Keratinocyte (primary cell): ENCODE measurements at regions not wholly inside any gene's neighbourhood (a gene's known extent, or its start where the extent isn't known, plus 50 kb on each side); places are given as distances from the start of the nearest gene placed in this dataset.

ENCODE experiments used
- DNase-seq: peaks from one replicate; pipeline ENCODE4 v3.0.0-alpha.2; 2011; ENCODE audit warnings: low read depth, missing footprints, low spot score
- FAIRE-seq: peaks from 2 replicates; lab custom pipeline; 2011; peaks lifted over from hg19 to GRCh38; lab: Jason Lieb, UNC
- H2AFZ ChIP-seq: 2 replicates; pipeline ENCODE4 v1.6.0; 2012; ENCODE audit warnings: low read length, control low read depth, inconsistent platforms; ENCODE audit not compliant: control insufficient read depth
- H3K27ac ChIP-seq: 2 replicates; pipeline ENCODE4 v1.5.1; 2011; ENCODE audit warnings: low read length; ENCODE audit not compliant: control insufficient read depth, insufficient read depth
- H3K27me3 ChIP-seq: 3 replicates; pipeline ENCODE4 v1.6.0; 2011; ENCODE audit warnings: low read length; ENCODE audit not compliant: control insufficient read depth, insufficient read depth; ENCODE audit errors: extremely low read depth
- H3K36me3 ChIP-seq, 2 experiments: 2 replicates in 1 of 2; 3 replicates in 1 of 2; pipeline ENCODE4 v1.5.1; 2011; ENCODE audit warnings: low read length in 2 of 2, mild to moderate bottlenecking in 1 of 2; ENCODE audit not compliant: control insufficient read depth in 2 of 2, insufficient read depth in 2 of 2; ENCODE audit errors: extremely low read depth in 1 of 2
- H3K4me1 ChIP-seq: 3 replicates; pipeline ENCODE4 v1.5.1; 2011; ENCODE audit warnings: low read length; ENCODE audit not compliant: control insufficient read depth, insufficient read depth; ENCODE audit errors: extremely low read depth
- H3K4me2 ChIP-seq: 3 replicates; pipeline ENCODE4 v1.6.0; 2011; ENCODE audit warnings: low read depth, low read length; ENCODE audit not compliant: control insufficient read depth, insufficient read depth; ENCODE audit errors: extremely low read depth
- H3K4me3 ChIP-seq, 3 experiments: fragments of 200-600 bp in 1 of 3; sonication (generic) in 1 of 3; 2 replicates in 2 of 3; 3 replicates in 1 of 3; pipeline ENCODE4 v1.5.1; 2011 to 2016; ENCODE audit warnings: low read length in 3 of 3, mild to moderate bottlenecking in 3 of 3, control low read depth in 2 of 3, inconsistent platforms in 1 of 3, low read depth in 1 of 3, mixed read lengths in 1 of 3, mixed run types in 1 of 3, moderate library complexity in 1 of 3; ENCODE audit not compliant: control insufficient read depth in 2 of 3, insufficient read depth in 2 of 3; ENCODE audit errors: extremely low read depth in 1 of 3
- H3K79me2 ChIP-seq: 2 replicates; pipeline ENCODE4 v1.6.0; 2012; ENCODE audit warnings: low read length; ENCODE audit not compliant: control insufficient read depth, insufficient read depth
- H3K9ac ChIP-seq: 3 replicates; pipeline ENCODE4 v1.6.0; 2011; ENCODE audit warnings: low read length; ENCODE audit not compliant: control insufficient read depth, insufficient read depth; ENCODE audit errors: extremely low read depth
- H3K9me1 ChIP-seq: 3 replicates; pipeline ENCODE4 v1.6.0; 2011; ENCODE audit warnings: low read length; ENCODE audit not compliant: control insufficient read depth, insufficient read depth; ENCODE audit errors: extremely low read depth
- H3K9me3 ChIP-seq: 2 replicates; pipeline ENCODE4 v1.5.1; 2012; ENCODE audit warnings: low read depth, low read length; ENCODE audit not compliant: control insufficient read depth
- H4K20me1 ChIP-seq: 3 replicates; pipeline ENCODE4 v1.6.0; 2011; ENCODE audit warnings: low read length; ENCODE audit not compliant: control insufficient read depth, insufficient read depth; ENCODE audit errors: extremely low read depth
- EZH2 ChIP-seq: IDR thresholded peaks from one replicate; pipeline ENCODE4 v1.6.1; 2012; ENCODE audit warnings: inconsistent platforms, mild to moderate bottlenecking, low read length, moderate library complexity
- dilution Hi-C: fragments of 300-500 bp; cut with MboI; formaldehyde crosslinking; loops from one replicate; pipeline ENCODE4 v1.7.0; 2020; ENCODE audit warnings: low sequenced_read_pairs; ENCODE audit not compliant: extremely low pct_ligation_motif_present
- TF ChIP-seq, protein P1 (sequence below), 3 experiments: IDR thresholded peaks in 1 of 3; conservative IDR thresholded peaks in 1 of 3; optimal IDR thresholded peaks in 1 of 3; 2 replicates in 2 of 3; 3 replicates in 1 of 3; pipeline versions ENCODE3 to v1.5.1; 2011; ENCODE audit warnings: low read length in 3 of 3, mild to moderate bottlenecking in 3 of 3, moderate library complexity in 2 of 3, control low read depth in 1 of 3, inconsistent platforms in 1 of 3; ENCODE audit not compliant: insufficient read depth in 2 of 3; ENCODE audit errors: extremely low read depth in 1 of 3

DNA sequence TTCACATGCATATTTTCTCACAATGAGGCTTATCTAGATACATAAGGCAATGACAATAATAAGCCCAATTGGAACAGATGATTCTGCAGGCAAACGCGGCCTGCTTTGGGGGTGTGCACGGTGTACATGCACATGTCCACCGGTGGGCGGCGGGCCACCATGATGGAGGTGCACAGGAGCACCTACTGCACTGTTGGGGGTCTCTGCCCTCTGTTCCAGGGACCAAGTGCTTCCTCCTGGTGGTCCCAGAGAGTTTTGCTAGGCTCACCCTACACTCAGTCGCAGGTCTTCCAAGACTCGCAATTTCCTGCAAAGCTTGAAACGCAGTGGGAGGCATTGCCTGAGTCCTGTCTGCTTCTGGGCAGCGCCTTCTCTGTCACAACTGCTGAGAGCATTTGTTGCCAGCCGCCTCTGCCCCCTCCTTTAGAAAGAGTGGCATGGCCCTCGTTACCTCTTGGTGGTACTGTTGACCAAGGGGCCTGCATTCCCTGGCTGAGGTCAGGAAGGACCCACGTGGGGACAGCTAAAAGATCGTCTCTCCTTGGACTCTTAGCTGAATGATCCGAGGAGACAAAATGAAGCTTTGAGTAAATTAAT, 135.3 kb downstream of the ERMARD start:
- dilution Hi-C loops = no loop called here

DNA sequence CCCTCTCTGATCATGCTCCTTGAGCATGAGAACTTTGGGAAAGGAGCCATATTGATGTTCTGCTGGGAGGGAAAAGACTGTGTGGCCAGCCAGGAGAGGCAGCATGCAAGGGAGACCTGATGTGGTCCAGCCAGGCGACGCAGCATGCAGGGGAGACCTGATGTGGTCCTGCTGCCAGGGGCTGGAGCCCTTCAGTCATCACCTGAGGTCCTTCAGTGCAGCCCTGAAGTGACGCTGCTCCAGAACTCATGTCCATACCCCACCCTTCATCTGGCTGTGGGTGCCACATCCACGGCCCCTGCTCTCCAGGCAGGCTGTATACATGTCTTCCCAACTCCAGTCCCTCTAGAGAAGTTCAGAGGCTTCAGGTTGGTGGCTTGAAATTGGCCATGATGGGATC, 134.4 kb downstream of the ERMARD start:
- Histone ChIP-seq H3K4me2 (no peak overlapping the region), H3K4me1 (peaks cover 11% of the 10 kb centered on the region), H3K79me2 (no peaks in the 10 kb centered on the region), H3K27ac (no peak overlapping the region), H3K9me3 (no peaks in the 10 kb centered on the region), H3K27me3 (peaks cover 25% of the 10 kb centered on the region), H3K9ac (no peak overlapping the region), H3K36me3 (no peaks in the 10 kb centered on the region), H3K4me3 (no peak overlapping the region), H2AFZ (no peak overlapping the region), H4K20me1 (no peaks in the 10 kb centered on the region), H3K9me1 (no peaks in the 10 kb centered on the region)
- TF ChIP-seq, protein P1, sequence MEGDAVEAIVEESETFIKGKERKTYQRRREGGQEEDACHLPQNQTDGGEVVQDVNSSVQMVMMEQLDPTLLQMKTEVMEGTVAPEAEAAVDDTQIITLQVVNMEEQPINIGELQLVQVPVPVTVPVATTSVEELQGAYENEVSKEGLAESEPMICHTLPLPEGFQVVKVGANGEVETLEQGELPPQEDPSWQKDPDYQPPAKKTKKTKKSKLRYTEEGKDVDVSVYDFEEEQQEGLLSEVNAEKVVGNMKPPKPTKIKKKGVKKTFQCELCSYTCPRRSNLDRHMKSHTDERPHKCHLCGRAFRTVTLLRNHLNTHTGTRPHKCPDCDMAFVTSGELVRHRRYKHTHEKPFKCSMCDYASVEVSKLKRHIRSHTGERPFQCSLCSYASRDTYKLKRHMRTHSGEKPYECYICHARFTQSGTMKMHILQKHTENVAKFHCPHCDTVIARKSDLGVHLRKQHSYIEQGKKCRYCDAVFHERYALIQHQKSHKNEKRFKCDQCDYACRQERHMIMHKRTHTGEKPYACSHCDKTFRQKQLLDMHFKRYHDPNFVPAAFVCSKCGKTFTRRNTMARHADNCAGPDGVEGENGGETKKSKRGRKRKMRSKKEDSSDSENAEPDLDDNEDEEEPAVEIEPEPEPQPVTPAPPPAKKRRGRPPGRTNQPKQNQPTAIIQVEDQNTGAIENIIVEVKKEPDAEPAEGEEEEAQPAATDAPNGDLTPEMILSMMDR (optimal IDR thresholded peaks at IDR 0.05 in 1 of 3, IDR thresholded peaks at IDR 0.05 in 1 of 3, conservative IDR thresholded peaks at IDR 0.05 in 1 of 3; ENCODE audit: extremely low read depth in 1 of 3, insufficient read depth in 2 of 3, low read length in 3 of 3) = no peak
- no peak for TF ChIP-seq EZH2
- FAIRE-seq = no peak
- dilution Hi-C loops = no loop called here
- DNase-seq = no peak

More for the DNA sequence above, 135.3 kb downstream of the ERMARD start:
- H3K27ac ChIP-seq = no peak overlapping the region
- H3K4me3 ChIP-seq = no peak overlapping the region
- H2AFZ ChIP-seq = no peak overlapping the region
- no peaks in the 10 kb centered on the region for H3K79me2 ChIP-seq
- no peaks in the 10 kb centered on the region for H3K36me3 ChIP-seq
- H3K27me3 ChIP-seq = peaks cover 24% of the 10 kb centered on the region
- DNase-seq = no peak
- TF ChIP-seq EZH2 = no peak
- TF ChIP-seq, protein P1 (optimal IDR thresholded peaks at IDR 0.05 in 1 of 3, IDR thresholded peaks at IDR 0.05 in 1 of 3, conservative IDR thresholded peaks at IDR 0.05 in 1 of 3; ENCODE audit: extremely low read depth in 1 of 3, insufficient read depth in 2 of 3, low read length in 3 of 3) = no peak
- peak overlapping the region; percentile 72 for H3K4me2 ChIP-seq
- H3K4me1 ChIP-seq = peaks cover 11% of the 10 kb centered on the region
- FAIRE-seq = no peak
- H3K9me3 ChIP-seq = peaks cover 3% of the 10 kb centered on the region
- H3K9me1 ChIP-seq = no peaks in the 10 kb centered on the region
- no peak overlapping the region for H3K9ac ChIP-seq
- no peaks in the 10 kb centered on the region for H4K20me1 ChIP-seq
